CD4-positive, CD25-positive, alpha-beta regulatory T cell (primary cell): ENCODE measurements at regions not wholly inside any gene's neighbourhood (a gene's known extent, or its start where the extent isn't known, plus 50 kb on each side); places are given as distances from the start of the nearest gene placed in this dataset.
A peak's percentile ranks its signal among the peaks of the same experiment; 100 is the strongest.

Source experiments
- ATAC-seq, 2 donors: fragments of 150-1000 bp; cut with Tn5 transposase; one replicate each; pipeline ENCODE4 v1.10.0; 2021; ENCODE audit warnings: low read depth in 2 of 2, moderate number of reproducible peaks in 2 of 2, moderate library complexity in 1 of 2
- DNase-seq, 3 donors: peaks; one replicate each; pipeline versions ENCODE4 v3.0.0 to v3.0.0-alpha.2; 2012 to 2022; ENCODE audit warnings: mixed read lengths in 1 of 3
- H3K27ac ChIP-seq: one replicate; pipeline ENCODE4 v1.7.0; 2013; ENCODE audit warnings: mild to moderate bottlenecking, low read length; ENCODE audit not compliant: insufficient read depth, poor library complexity, severe bottlenecking
- H3K27me3 ChIP-seq: one replicate; pipeline ENCODE4 v1.7.0; 2013; ENCODE audit warnings: low read length; ENCODE audit not compliant: control insufficient read depth, insufficient read depth
- H3K36me3 ChIP-seq: one replicate; pipeline ENCODE4 v1.7.0; 2013; ENCODE audit warnings: mild to moderate bottlenecking, low read length, moderate library complexity; ENCODE audit not compliant: control insufficient read depth, insufficient read depth
- H3K4me1 ChIP-seq: 2 replicates; pipeline ENCODE4 v1.7.0; 2013; ENCODE audit warnings: mild to moderate bottlenecking, low read length; ENCODE audit not compliant: insufficient read depth, control insufficient read depth, poor library complexity, severe bottlenecking
- H3K4me3 ChIP-seq: one replicate; pipeline ENCODE4 v1.7.0; 2013; ENCODE audit warnings: low read depth, mild to moderate bottlenecking, low read length, moderate library complexity
- H3K9me3 ChIP-seq, 2 experiments: 1 replicate in 1 of 2; 2 replicates in 1 of 2; pipeline ENCODE4 v1.7.0; 2013; ENCODE audit warnings: low read length in 2 of 2, mild to moderate bottlenecking in 1 of 2, moderate library complexity in 1 of 2; ENCODE audit not compliant: control insufficient read depth in 2 of 2
- H3K27ac Mint-ChIP-seq, 3 donors: one replicate each; pipeline ENCODE4 v1.8.0; 2020 to 2022; ENCODE audit warnings: mild to moderate bottlenecking in 3 of 3, mixed read lengths in 3 of 3, moderate library complexity in 2 of 3
- H3K27me3 Mint-ChIP-seq: one replicate; pipeline ENCODE4 v1.8.0; 2022; ENCODE audit warnings: mild to moderate bottlenecking, mixed read lengths
- H3K36me3 Mint-ChIP-seq: one replicate; pipeline ENCODE4 v1.8.0; 2020; ENCODE audit warnings: mixed read lengths
- H3K4me1 Mint-ChIP-seq, 4 donors: one replicate each; pipeline ENCODE4 v1.8.0; 2020 to 2022; ENCODE audit warnings: mixed read lengths in 4 of 4, mild to moderate bottlenecking in 1 of 4
- H3K4me3 Mint-ChIP-seq, 4 donors: one replicate each; pipeline ENCODE4 v1.8.0; 2020 to 2022; ENCODE audit warnings: mild to moderate bottlenecking in 4 of 4, mixed read lengths in 4 of 4, moderate library complexity in 3 of 4
- H3K9me3 Mint-ChIP-seq, 7 donors: one replicate each; pipeline ENCODE4 v1.8.0; 2020 to 2022; ENCODE audit warnings: mixed read lengths in 7 of 7, mild to moderate bottlenecking in 3 of 7, moderate library complexity in 2 of 7

DNA sequence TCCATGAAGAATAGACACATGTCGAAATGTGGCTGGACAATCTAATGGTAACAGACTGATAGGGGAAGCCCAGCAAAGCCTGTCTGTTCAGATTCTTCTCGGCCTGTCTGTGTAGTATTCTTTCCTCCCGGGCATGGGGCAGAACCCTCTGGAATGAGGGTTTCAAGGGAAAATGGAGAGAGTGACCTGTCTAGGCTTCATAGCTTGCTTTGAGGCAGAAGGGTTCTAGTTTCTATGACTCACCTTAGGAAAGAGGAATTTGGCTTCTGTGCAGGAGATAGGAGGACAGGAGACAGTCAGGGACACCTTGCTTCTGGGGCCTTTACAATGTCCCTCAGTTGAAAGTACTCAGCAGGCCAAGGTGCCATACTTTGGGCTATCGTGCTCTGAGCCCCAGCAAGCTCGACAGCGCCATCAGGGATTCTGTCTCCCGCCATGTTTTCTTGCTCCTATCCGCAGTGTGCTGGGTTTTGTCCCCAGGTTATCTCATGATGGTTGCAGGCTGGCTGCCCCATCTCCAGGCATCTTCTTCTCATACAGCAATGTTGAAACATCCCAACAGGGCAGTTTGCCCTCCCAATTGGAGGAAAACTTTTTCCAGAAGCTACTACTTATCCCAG is 74.7 kb upstream of the TLK1 start:
- H3K4me3 ChIP-seq, result no peak overlapping the region
- Mint-ChIP-seq H3K4me3 (no peak overlapping the region), H3K9me3 (peaks cover 0 to 2% (median 0%) of the 10 kb centered on the region in 7 donors), H3K27ac (no peak overlapping the region), H3K27me3 (peaks cover 19% of the 10 kb centered on the region), H3K36me3 (no peaks in the 10 kb centered on the region), H3K4me1 (peaks cover 5 to 15% (median 10%) of the 10 kb centered on the region in 4 donors)
- DNase-seq (no peak), ATAC-seq (no peak)
- H3K27me3 ChIP-seq, result no peaks in the 10 kb centered on the region
- no peaks in the 10 kb centered on the region for H3K9me3 ChIP-seq
- no peak overlapping the region for H3K27ac ChIP-seq
- H3K36me3 ChIP-seq, result no peaks in the 10 kb centered on the region
- no peaks in the 10 kb centered on the region for H3K4me1 ChIP-seq

- Mint-ChIP-seq H3K36me3 (no peaks in the 10 kb centered on the region), H3K9me3 (peaks cover 0 to 2% (median 0%) of the 10 kb centered on the region in 7 donors), H3K4me1 (no peaks in the 10 kb centered on the region), H3K4me3 (no peak overlapping the region), H3K27ac (peak overlapping the region in 1 of 3 donors; percentile 34), H3K27me3 (peaks cover 11% of the 10 kb centered on the region)
- H3K4me3 ChIP-seq, result no peak overlapping the region
- H3K36me3 ChIP-seq, result no peaks in the 10 kb centered on the region
- ATAC-seq, result no peak
- DNase-seq, result no peak
- H3K27me3 ChIP-seq, result no peaks in the 10 kb centered on the region
- no peaks in the 10 kb centered on the region for H3K4me1 ChIP-seq
- no peak overlapping the region for H3K27ac ChIP-seq
- no peaks in the 10 kb centered on the region for H3K9me3 ChIP-seq
These were observed 69.5 kb upstream of the TLK1 start for GRCh38 chr2:171230176-171230575.

DNA sequence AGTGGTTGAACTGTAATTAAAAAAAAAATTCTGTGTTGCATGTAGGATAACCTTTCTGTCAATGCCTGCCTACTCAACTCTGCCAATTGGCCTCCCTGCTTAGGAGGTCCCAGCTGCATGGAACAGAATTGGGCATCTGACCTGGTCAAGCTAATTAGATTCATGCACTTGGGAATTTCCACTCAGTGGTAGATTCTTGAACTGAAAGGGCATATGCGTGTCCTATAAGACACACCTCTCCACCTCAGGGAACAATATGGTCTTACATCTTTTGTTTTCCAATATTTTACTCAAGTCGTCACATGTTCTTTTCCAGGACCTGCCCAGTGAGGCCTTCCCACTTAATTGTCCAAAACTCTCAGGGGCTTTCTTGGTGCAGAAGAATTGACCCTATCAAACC is 68.1 kb upstream of the TLK1 start:
- Histone ChIP-seq H3K27ac (no peak overlapping the region), H3K9me3 (no peaks in the 10 kb centered on the region), H3K4me3 (no peak overlapping the region), H3K4me1 (no peaks in the 10 kb centered on the region), H3K36me3 (no peaks in the 10 kb centered on the region), H3K27me3 (no peaks in the 10 kb centered on the region)
- H3K36me3 Mint-ChIP-seq, result no peaks in the 10 kb centered on the region
- no peaks in the 10 kb centered on the region for H3K4me1 Mint-ChIP-seq
- no peak overlapping the region for H3K27ac Mint-ChIP-seq
- DNase-seq, result no peak
- no peak for ATAC-seq
- H3K4me3 Mint-ChIP-seq, result no peak overlapping the region
- H3K27me3 Mint-ChIP-seq, result peaks cover 5% of the 10 kb centered on the region
- H3K9me3 Mint-ChIP-seq, result peaks cover 0 to 2% (median 0%) of the 10 kb centered on the region in 7 donors

DNA sequence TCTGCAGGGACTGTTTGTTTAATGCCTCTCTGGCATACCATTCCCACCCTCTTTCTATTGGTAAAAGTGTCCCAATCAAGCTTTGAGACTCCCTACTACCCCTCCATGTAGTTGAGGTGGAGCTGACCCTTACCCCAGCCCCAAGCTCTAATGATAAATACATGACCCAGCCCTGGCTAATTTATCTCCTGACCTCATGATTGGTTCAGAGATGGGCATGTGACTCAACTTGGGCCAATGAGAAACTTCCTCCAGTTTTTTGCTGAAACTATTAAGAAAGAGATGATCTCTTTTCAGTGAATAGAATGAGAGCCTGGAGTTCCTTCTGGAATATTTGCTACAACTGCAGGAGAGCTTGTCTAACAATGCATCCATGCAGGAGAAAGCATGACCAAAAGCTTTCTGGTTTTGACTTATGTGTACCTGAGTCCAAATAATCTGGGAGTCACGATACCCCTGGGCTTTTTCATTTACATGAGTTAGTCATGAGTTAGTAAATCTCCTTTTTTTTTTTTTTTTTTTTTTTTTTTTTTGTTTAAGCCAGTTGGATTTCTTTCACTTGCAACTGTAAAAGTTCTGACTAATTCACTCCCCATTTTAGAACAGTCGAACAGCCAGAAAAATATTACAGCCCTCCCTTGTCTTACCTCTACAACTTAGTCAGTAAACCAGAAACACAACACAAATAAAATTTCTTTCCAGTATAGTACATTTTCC is 66.5 kb upstream of the TLK1 start:
- H3K9me3 Mint-ChIP-seq, result peaks cover 0 to 2% (median 0%) of the 10 kb centered on the region in 7 donors
- no peaks in the 10 kb centered on the region for H3K27me3 Mint-ChIP-seq
- Histone ChIP-seq H3K27ac (no peak overlapping the region), H3K4me1 (no peaks in the 10 kb centered on the region), H3K27me3 (no peaks in the 10 kb centered on the region), H3K9me3 (no peaks in the 10 kb centered on the region), H3K4me3 (no peak overlapping the region), H3K36me3 (no peaks in the 10 kb centered on the region)
- ATAC-seq (no peak), DNase-seq (no peak)
- peak overlapping the region in 1 of 4 donors; percentile 26 for H3K4me3 Mint-ChIP-seq
- H3K36me3 Mint-ChIP-seq, result no peaks in the 10 kb centered on the region
- no peaks in the 10 kb centered on the region for H3K4me1 Mint-ChIP-seq
- no peak overlapping the region for H3K27ac Mint-ChIP-seq

DNA sequence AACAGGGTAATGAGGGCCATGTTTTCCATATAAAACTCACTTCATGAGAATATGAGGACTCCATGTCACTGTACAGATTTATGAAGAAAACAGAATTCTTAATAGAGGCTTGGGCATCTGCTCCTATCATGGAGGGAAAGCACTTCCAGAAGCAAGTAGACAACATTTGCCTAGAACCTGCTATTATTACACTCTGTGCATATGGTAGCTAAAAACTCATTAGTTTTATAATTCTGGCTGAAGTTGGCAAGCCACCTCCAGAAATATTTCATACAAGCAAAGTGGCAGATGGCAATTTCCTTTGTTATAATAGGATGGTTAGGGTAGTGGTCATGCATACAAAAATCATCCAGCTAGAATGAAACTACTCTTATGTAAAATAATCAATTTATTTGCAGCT is 65.8 kb upstream of the TLK1 start:
- H3K4me1 ChIP-seq, result no peaks in the 10 kb centered on the region
- Mint-ChIP-seq H3K27ac (no peak overlapping the region), H3K4me3 (no peak overlapping the region), H3K4me1 (peaks cover 0 to 3% (median 0%) of the 10 kb centered on the region in 4 donors), H3K27me3 (no peaks in the 10 kb centered on the region), H3K36me3 (no peaks in the 10 kb centered on the region), H3K9me3 (peaks cover 0 to 4% (median 0%) of the 10 kb centered on the region in 7 donors)
- H3K9me3 ChIP-seq, result no peaks in the 10 kb centered on the region
- H3K27ac ChIP-seq, result no peak overlapping the region
- H3K4me3 ChIP-seq, result no peak overlapping the region
- DNase-seq (no peak), ATAC-seq (no peak)
- no peaks in the 10 kb centered on the region for H3K27me3 ChIP-seq
- H3K36me3 ChIP-seq, result no peaks in the 10 kb centered on the region

DNA sequence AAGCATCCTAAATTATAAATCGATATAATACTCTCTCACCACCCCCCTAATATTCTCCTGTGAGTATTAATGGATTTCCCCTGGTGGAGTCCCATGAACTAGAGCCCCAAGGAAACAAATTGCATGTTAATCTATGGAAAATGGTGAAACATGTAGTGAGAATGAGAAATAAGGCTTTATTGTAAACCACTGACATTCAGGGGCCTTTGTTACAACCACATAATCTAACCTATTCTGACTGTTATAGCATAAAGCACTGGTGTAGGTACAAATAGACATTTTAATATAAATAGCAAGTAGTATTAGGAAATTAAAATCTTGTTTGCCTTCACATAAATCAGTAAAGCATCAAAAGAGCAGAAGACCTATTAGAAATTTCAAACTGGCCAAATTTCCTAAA is 65.3 kb upstream of the TLK1 start:
- no peak overlapping the region for H3K27ac Mint-ChIP-seq
- peaks cover 0 to 4% (median 0%) of the 10 kb centered on the region in 4 donors for H3K4me1 Mint-ChIP-seq
- no peaks in the 10 kb centered on the region for H3K36me3 Mint-ChIP-seq
- no peak overlapping the region for H3K27ac ChIP-seq
- H3K36me3 ChIP-seq, result no peaks in the 10 kb centered on the region
- DNase-seq (no peak), ATAC-seq (no peak)
- H3K4me1 ChIP-seq, result no peaks in the 10 kb centered on the region
- H3K9me3 ChIP-seq, result no peaks in the 10 kb centered on the region
- H3K4me3 Mint-ChIP-seq, result no peak overlapping the region
- H3K4me3 ChIP-seq, result no peak overlapping the region
- no peaks in the 10 kb centered on the region for H3K27me3 Mint-ChIP-seq
- no peaks in the 10 kb centered on the region for H3K27me3 ChIP-seq
- H3K9me3 Mint-ChIP-seq, result peaks cover 0 to 5% (median 0%) of the 10 kb centered on the region in 7 donors

DNA sequence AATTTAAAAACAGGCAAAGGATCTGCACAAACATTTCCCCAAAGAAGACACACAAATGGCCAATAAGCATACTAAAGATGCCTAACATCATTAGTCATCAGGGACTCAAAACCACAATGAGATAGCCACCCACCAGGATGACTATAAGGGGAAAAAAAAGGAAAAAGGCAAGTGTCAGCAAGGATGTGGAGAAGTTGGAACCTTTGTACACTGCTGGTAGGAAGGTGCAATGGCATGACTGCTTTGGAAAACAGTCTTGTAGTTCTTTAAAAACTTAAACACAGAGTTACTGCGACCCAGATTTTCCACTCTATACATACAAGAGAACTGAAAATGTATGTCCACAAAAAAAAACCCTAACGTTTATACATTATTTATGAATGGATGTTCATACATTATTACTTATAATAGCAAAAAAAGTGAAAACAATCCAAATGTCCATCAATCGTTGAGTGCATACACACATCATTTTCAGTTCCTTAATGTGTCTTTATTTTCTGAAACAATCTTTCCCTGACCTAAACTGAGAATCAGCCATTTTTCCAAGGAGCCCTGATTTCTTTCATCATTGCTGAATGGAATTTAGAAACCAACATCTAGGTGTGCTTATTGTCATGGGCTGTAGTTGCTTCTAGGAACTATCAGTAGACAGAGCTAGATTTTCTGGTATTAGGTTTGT is 64.7 kb upstream of the TLK1 start:
- Histone ChIP-seq H3K27ac (no peak overlapping the region), H3K4me3 (no peak overlapping the region), H3K36me3 (no peaks in the 10 kb centered on the region), H3K4me1 (no peaks in the 10 kb centered on the region), H3K27me3 (no peaks in the 10 kb centered on the region), H3K9me3 (no peaks in the 10 kb centered on the region)
- Mint-ChIP-seq H3K4me1 (peaks cover 0 to 4% (median 0%) of the 10 kb centered on the region in 4 donors), H3K9me3 (peaks cover 0 to 5% (median 0%) of the 10 kb centered on the region in 7 donors), H3K27me3 (no peaks in the 10 kb centered on the region), H3K27ac (no peak overlapping the region), H3K4me3 (no peak overlapping the region), H3K36me3 (no peaks in the 10 kb centered on the region)
- no peak for ATAC-seq
- no peak for DNase-seq
